ENCODE measurements at regions not wholly inside any gene's neighbourhood (a gene's known extent, or its start where the extent isn't known, plus 50 kb on each side); places are given as distances from the start of the nearest gene placed in this dataset.
A peak's percentile ranks its signal among the peaks of the same experiment; 100 is the strongest.
"Not testable (repeated sequence)": the region's sequence is repeated elsewhere in the genome, so short reads cannot be mapped to it uniquely, and the experiment has no call there.

DNA sequence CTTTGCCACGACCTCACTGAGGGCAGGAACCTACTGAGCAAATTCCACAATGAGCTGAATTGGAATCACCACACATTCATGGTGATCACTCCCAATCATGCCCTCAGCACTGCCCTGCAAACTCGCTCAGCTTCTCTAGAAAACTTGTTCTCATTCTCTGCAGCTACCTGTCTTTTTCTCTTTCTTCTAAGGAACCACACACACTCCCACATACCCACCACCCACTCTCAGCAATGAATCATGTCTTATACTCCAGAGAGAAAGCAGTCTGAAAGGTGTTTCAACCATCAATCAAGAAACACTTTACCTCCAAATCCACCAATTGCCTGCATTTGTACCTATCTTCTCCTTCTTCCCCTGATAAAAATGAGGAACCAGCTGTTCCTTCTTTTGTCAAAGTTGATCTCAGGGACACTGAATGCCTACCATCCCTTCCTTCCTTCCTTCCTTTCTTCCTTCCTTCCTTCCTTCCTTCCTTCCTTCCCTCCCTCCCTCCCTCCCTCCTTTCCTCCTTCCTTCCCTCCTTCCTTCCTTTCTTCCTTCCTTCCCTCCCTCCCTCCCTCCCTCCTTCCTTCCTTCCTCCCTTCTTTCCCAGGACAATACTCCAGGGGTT lies 84.6 kb upstream of the SGK1 start:
- no peak for DNase-seq (ENCODE audit: low spot score)

DNA sequence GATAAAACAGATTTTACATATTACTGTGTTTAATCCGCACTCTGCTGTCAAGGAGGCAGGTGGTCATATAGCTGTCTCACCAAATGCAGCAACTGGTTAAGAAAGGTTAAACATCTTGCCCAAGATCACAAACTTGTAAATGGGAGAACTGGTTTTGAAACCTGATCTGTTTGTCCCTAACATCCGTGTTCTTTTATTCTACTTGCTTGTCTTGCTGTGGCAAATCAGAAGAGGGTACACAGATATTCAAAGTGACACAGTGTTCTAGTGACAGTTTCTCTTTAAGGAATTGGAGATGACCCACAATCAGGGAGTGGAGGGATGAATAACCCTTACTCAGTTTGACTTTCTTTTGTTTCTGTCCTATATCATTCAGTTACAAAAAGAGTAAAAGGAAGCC lies 83.0 kb upstream of the SGK1 start:
- DNase-seq (ENCODE audit: low spot score), result no peak

DNA sequence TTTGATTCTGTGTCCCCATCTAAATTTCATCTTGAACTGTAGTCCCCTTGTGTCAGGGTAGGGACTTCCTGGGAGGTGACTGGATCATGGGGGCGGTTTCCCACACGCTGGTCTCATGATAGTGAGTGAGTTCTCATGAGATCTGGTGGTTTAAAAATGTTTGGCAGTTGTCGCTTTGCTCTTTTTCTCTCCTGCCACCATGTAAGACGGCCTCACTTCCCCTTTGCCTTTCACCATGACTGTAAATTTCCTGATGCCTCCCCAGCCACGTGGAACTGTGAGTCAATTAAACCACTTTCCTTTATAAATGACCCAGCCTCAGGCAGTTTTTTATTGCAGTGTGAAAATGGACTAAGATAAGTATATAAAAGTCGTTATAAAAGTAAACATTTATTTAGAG lies 80.5 kb upstream of the SGK1 start:
- no peak for DNase-seq (ENCODE audit: low spot score)

DNA sequence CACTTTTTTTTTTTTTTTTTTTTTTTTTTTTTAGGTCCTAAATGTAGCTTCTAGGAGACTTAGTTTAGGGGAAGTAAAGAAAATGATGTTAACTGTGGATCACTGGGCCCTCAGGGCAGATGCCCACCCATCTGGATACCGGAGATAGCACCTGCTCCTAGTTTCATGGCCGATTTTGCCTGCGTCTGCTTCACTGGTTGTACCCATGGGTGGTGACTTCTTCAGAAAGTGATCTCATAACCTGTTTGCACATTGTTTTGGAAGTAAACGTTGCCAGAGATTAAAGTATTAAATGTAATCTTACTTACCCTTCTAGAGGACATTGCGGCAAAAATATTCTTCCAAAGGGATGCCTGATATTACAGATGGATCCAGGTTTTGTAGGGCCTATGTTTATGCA lies 79.8 kb upstream of the SGK1 start:
- DNase-seq (ENCODE audit: low spot score), result no peak

- no peak for DNase-seq (ENCODE audit: low spot score)
These were observed 77.0 kb upstream of the SGK1 start for GRCh38 chr6:134394905-134395304.

GRCh38 chr6:134394208-134394607 lies 76.3 kb upstream of the SGK1 start:
- DNase-seq (ENCODE audit: low spot score), result no peak

GRCh38 chr6:134391205-134391604 lies 73.3 kb upstream of the SGK1 start:
- DNase-seq (ENCODE audit: low spot score), result peak; percentile 67

- DNase-seq (ENCODE audit: low spot score), result no peak
These were observed 71.7 kb upstream of the SGK1 start for GRCh38 chr6:134389658-134390057.

GRCh38 chr6:134389129-134389528 lies 71.2 kb upstream of the SGK1 start:
- DNase-seq (ENCODE audit: low spot score), result no peak

DNA sequence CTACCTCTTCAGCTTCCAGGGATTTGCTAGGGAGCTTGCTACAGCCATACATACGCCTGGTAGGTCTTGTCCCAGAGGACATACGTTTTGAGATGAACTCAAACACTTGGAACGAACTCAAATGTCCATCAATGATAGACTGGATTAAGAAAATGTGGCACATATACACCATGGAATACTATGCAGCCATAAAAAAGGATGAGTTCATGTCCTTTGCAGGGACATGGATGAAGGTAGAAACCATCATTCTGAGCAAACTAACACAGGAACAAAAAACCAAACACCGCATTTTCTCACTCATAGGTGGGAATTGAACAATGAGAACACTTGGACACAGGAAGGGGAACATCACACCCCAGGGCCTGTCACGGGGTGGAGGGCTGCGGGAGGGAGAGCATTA lies 68.6 kb upstream of the SGK1 start:
- DNase-seq (ENCODE audit: low spot score), result not testable (repeated sequence)

- no peak for DNase-seq (ENCODE audit: low spot score)
These were observed 64.0 kb upstream of the SGK1 start for GRCh38 chr6:134381959-134382358.

DNA sequence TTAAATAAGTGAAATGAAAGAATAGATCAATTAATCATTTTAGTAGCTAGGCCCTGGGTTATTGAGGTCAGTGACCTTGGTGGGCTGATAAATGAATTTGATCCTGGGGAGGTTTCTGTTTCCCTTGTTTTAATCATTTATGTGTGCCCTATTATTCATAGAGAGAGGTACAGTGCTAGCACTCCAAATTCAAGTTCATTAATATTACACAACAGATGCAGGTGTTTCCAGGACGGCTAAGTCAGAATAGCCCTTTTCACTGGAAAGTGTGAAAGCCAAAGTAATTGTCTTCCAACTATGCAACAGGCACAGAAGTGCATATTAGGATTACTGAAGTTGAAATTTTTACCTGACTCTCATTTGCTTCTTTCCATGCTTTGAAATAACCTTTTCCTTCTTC lies 61.7 kb upstream of the SGK1 start:
- DNase-seq (ENCODE audit: low spot score), result no peak

DNA sequence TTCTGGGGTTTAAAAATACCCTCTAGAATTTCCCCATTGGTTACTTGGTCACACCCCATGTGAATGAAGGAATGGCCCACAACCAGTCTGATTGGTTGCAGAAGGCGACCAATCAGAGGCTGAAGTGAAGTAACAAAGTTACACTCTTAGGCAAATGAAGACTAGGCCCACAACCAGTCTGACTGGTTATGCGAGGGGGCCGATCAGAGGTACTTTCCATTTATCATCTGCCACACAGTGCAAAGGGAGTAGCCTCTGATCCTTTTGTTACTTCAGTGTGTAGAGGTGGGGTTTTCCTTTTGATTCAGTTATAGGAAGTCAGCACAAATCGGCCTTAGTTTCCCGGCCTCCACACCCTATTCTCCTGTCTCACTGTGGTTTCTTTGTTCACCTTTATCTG lies 61.2 kb upstream of the SGK1 start:
- DNase-seq (ENCODE audit: low spot score), result no peak

DNA sequence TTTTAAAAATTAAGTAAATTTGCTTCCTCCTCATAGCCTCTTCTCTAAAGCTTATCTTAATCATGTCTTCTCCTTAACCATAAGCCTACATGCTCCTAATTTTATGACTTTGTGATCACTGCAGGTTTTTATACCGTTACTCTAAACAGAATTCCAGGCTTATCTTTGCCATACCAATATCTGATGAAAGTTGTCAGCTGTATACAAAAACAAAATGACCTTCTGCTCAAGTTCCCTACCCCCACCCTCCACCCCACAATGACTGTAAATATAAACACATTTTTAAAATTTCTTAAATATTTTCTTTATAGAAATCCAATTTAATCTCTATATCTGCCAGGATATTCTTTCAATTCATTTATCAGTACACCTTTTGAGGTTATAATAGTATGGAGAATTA lies 60.5 kb upstream of the SGK1 start:
- no peak for DNase-seq (ENCODE audit: low spot score)

DNA sequence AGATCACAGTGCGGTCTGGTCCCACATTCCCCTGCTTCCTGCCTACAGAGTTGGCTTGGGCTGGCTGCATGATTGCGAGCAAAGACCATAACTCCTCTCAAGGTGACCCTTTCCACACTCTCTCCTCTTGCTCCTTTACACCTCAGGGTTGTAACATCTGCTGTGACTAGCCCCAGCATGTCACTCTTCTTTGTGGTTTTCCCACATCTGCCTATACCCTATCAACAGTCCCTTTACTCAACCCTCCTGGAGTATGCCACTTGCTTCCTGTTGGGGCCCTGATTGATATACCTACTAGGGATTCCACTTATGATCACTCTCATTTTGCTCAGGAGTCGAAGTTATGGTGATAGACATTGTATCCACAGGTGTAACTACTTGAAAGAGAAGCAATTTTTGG lies 58.9 kb upstream of the SGK1 start:
- no peak for DNase-seq (ENCODE audit: low spot score)

DNA sequence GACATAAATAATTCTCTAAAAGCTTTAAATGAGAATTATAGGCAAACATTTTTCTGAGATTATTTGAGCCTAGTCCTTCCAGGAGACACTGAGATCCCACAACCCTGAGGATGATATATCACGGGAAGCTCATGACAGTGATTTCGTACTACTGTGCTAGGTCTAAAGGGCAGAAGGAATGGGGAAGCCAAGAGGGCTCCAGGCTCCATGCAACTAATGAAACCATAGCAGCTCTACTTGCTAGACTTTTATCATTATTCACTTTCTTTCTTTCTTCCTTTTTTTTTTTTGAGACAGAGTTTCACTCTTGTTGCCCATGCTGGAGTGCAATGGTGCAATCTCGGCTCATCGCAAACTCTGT lies 57.3 kb upstream of the SGK1 start:
- DNase-seq (ENCODE audit: low spot score), result no peak

DNA sequence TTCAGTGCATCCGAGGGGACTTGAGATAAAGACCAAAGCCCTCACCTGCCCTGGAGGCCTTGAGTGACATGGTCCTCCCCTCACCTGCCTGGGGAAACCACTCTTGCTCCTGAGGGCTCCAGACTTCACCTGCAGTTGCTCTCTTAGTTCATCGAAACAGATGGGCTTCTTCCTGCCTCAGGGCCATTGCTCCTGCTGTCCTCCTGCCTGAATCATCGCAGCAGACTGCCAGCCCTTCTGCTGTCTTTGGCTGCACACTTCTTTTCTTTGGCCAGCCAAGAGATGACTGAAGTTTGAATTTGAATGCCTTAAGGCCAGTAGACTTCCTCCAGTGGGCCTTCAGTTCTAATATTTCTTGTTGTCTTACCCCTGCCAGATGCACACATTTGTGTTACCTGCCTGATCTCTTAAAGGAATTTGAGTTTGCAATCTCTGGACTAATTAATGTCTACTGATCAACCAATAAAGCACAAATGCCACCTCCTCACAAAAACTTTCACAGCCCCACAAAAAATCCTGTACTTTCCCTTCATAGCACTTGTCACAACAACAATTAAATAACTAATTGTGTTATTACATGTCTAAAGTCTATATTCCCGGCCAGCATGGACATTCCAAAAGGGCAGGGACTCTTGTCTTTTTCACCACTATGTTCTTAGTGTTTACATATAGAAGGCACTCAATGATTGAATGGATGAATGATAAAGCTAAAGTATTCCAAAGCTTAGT lies 56.7 kb upstream of the SGK1 start:
- DNase-seq (ENCODE audit: low spot score), result peak; percentile 9

DNA sequence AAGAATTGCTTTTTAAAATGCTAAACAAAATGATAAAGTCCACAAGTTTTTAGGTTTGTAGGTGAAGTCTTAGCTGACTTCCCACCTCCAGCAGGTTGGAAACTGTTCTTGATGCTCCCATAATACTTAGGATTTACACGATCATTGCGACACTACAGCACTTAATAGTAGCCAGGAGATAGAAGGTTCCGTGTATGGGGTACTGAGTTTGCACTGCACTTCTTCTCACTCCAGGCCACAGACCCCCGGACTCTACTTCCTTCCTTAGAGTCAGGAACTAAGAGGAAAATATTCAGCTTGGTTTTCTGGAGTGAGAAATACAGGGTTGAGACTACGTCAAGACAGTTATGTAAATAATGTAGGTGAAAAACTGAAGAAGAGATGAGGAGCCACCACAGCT lies 56.1 kb upstream of the SGK1 start:
- DNase-seq (ENCODE audit: low spot score), result no peak

- no peak for DNase-seq (ENCODE audit: low spot score)
These were observed 55.5 kb upstream of the SGK1 start for GRCh38 chr6:134373282-134373922.

DNA sequence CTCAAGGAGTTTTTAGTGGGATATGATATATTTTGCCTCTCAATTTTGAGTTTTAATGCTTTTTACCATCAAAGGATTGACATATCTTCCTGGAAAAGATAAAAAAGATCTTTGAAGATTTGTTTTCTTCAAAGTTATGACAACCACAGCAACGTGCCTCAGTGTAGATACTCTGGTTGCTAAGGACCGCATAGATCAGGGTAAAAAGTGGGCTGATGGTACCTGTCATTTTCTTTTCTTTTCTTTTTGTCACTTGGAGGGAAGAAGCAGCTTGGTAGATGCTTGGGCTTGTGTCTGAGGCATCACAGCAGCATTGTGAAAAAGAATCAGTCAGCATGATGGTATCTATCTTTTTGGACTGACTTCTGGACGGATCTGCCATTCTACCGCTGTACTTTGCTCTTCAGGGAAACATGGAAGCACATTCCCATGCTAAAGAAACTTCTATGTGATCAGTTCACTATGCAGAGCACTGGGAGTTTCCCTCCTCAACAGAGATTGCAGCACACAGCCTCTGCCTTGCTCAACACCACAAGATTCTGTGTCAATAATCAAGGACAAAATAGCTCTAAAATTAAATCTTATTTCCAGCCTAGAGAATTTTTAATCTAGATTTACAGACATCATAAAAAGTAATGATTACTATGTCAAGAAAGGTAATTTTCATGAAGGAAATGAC lies 54.8 kb upstream of the SGK1 start:
- DNase-seq (ENCODE audit: low spot score), result no peak

DNA sequence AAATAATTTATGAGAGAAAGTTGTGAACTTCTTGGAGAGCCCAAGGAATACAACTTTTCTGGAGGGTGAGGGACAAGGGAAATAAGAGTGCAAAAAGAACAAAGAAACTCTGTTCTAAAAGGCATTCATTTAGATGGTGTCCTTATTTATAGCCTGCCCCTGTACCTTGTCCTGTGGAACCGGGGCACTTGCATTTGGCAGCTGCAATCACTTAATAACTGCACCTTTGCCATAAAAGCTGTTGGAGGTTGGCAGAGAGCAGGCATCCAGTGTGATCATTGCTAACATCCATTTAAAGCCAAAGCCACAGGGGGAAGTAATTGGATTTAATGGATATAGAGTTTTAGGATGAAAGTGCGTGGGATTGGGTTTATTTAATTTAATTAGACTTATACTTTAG lies 50.8 kb upstream of the SGK1 start:
- DNase-seq (ENCODE audit: low spot score), result peak; percentile 32

All from cerebellar cortex (tissue), 1 donor.